ENCODE measurements at regions not wholly inside any gene's neighbourhood (a gene's known extent, or its start where the extent isn't known, plus 50 kb on each side); places are given as distances from the start of the nearest gene placed in this dataset.

DNA sequence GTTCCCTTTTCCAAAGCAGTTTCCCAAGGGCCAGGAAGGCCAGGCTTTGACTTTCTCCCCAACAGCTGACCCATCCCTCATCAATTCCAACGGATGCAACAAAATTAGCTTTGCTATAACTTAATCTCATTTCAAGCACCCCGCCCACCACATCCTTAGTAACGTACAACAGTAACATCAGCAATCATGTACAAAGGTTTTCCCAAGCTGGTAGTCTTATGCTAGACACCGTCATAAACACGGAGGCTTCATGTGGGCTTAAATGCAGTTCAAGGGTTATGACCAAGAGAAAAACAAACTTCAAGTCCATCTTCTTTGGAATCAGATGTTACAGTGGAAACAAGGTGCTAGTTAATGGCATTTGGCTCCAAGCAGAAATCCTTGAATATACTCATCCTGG is 66.6 kb downstream of the EOMES start:
- Histone ChIP-seq H3K4me3 (no peak overlapping the region), H3K9me3 (no peaks in the 10 kb centered on the region), H3K36me3 (ENCODE audit: low read depth) (no peaks in the 10 kb centered on the region), H3K4me1 (ENCODE audit: low read depth) (no peaks in the 10 kb centered on the region)
- ATAC-seq (no peak), DNase-seq (no peak)
- TF ChIP-seq CTCF (IDR thresholded peaks at IDR 0.05) = no peak
- intact Hi-C loops (cut with DNase I, micrococcal nuclease) = no loop called here

DNA sequence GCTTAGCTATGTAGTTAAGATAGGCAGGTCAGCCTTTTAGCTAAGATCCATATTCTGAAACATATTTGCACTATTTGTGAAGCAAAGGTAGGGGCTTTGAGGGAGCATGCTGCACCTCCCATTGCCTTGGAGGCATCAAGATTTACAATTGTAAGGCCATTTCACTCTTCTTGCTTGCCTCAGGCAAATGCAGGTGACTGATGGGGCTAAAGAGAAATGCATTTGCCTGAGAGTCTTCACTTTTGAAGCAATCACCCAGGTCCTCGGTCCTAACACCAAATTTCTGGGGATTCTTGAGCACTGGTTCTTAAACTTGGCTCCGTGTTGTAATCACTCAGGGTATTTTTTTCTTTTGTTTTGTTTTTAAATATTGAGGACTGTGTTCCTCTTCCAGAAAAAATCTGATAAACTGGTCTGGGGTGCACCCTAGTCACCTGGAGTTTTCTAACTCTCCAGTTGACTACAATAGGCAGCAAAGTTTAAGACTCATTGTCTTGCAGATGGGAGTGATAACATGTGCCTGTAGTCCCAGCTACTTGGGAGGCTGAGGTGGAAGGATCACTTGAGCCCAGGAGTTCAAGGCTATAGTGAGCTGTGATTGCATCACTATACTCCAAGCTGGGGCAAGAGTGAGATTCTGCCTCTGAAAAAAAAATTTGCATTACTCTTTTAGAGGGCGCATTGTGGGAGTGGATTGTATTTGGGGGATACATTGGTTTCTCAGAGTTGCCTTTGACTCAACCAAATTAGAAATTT is 68.1 kb downstream of the EOMES start:
- no peaks in the 10 kb centered on the region for H3K4me1 ChIP-seq (ENCODE audit: low read depth)
- ATAC-seq (no peak), DNase-seq (no peak)
- no peaks in the 10 kb centered on the region for H3K36me3 ChIP-seq (ENCODE audit: low read depth)
- no peak overlapping the region for H3K4me3 ChIP-seq
- intact Hi-C loops (cut with DNase I, micrococcal nuclease) = no loop called here
- H3K9me3 ChIP-seq = no peaks in the 10 kb centered on the region
- no peak for TF ChIP-seq CTCF (IDR thresholded peaks at IDR 0.05)

DNA sequence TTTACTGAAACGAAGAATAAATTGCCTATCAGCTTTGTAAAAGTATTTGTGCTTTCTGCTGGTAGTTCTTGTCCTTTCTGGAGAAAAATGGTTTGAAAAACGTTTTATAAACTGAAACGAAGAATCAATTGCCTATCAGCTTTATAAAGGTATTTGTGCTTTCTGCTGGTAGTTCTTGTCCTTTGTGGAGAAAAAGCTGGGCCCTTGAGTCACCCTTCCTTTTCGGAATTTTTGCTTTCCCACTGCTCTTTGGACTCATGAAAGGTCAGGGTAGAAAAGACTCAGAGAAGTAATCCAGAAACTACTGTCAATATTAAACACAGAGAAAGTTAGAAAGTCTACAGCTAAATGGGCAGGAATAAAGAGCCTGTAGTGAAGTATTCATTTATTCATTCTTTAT is 72.8 kb downstream of the EOMES start:
- Histone ChIP-seq H3K9me3 (no peaks in the 10 kb centered on the region), H3K36me3 (ENCODE audit: low read depth) (no peaks in the 10 kb centered on the region), H3K4me1 (ENCODE audit: low read depth) (no peaks in the 10 kb centered on the region), H3K4me3 (no peak overlapping the region)
- ATAC-seq (no peak), DNase-seq (no peak)
- intact Hi-C loops (cut with DNase I, micrococcal nuclease) = no loop called here
- TF ChIP-seq CTCF (IDR thresholded peaks at IDR 0.05) = no peak

GRCh38 chr3:27646896-27647295 is 75.2 kb downstream of the EOMES start:
- Histone ChIP-seq H3K36me3 (ENCODE audit: low read depth) (no peaks in the 10 kb centered on the region), H3K4me3 (no peak overlapping the region), H3K9me3 (no peaks in the 10 kb centered on the region), H3K4me1 (ENCODE audit: low read depth) (no peaks in the 10 kb centered on the region)
- TF ChIP-seq CTCF (IDR thresholded peaks at IDR 0.05) = no peak
- intact Hi-C loops (cut with DNase I, micrococcal nuclease) = no loop called here
- ATAC-seq (no peak), DNase-seq (no peak)

DNA sequence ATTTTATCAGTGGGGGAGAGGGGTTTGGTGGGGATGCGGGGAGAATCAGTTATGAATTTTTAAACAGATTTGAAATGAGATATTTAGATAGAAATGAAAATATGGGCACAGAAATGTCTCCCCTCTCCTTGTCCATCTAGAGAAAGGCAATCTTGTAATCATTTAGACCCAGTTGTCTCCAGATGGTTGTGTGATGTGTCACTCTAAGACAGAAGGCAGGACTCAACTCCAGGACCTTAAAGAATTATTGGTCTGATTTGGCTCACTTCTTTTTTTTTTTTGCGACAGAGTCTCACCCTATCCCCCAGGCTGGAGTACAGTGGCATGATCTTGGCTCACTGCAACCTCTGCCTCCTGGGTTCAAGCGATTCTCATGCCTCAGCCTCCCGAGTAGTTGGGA is 77.2 kb downstream of the EOMES start:
- ATAC-seq (no peak), DNase-seq (no peak)
- Histone ChIP-seq H3K36me3 (ENCODE audit: low read depth) (no peaks in the 10 kb centered on the region), H3K9me3 (no peaks in the 10 kb centered on the region), H3K4me1 (ENCODE audit: low read depth) (no peaks in the 10 kb centered on the region), H3K4me3 (no peak overlapping the region)
- no peak for TF ChIP-seq CTCF (IDR thresholded peaks at IDR 0.05)
- intact Hi-C loops (cut with DNase I, micrococcal nuclease) = no loop called here

DNA sequence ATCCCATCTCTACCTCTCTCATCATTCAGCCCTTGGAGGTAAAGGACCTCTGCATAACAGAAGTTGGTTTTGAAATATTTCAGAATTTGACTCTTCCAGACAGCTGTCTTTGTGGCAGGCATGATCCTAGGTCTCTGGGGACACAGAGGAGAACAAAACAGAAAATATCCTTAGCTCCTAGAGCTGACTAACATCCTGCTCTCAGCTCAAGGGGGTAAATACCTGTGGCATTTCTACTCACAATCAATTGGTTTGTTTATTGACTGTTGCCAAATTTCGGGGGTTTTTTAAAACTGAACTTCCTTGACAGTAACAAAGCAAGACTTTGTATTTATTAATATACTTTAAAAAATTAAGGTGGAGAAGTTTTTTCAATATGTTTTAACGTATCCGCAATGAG is 78.8 kb downstream of the EOMES start:
- intact Hi-C loops (cut with DNase I, micrococcal nuclease) = no loop called here
- Histone ChIP-seq H3K9me3 (no peaks in the 10 kb centered on the region), H3K4me3 (no peak overlapping the region), H3K36me3 (ENCODE audit: low read depth) (no peaks in the 10 kb centered on the region), H3K4me1 (ENCODE audit: low read depth) (no peaks in the 10 kb centered on the region)
- no peak for ATAC-seq
- no peak for TF ChIP-seq CTCF (IDR thresholded peaks at IDR 0.05)
- no peak for DNase-seq
